MCF 10A (cell line): ENCODE measurements at regions not wholly inside any gene's neighbourhood (a gene's known extent, or its start where the extent isn't known, plus 50 kb on each side); places are given as distances from the start of the nearest gene placed in this dataset.

Experiments
- BruUV-seq: library from RNA; stranded (reverse); fragments of 400-500 nt; replicated peaks from 2 replicates; lab custom pipeline; 2021; lab: Mats Ljungman, UMichigan
- CTCF ChIA-PET: fragments of 300-600 bp; sonication (Branson Sonifier 250); formaldehyde crosslinking; extraction: SDS; loops from one replicate; lab custom pipeline; 2021; ENCODE audit warnings: antibody characterized with exemption, inconsistent platforms; lab: Yijun Ruan, JAX
- POLR2A ChIA-PET: fragments of 300-600, 350-650 bp; sonication (Branson Sonifier 250); formaldehyde crosslinking; extraction: SDS; loops from one replicate; lab custom pipeline; 2020; ENCODE audit warnings: antibody characterized with exemption, inconsistent platforms; lab: Yijun Ruan, JAX
- DNase-seq: peaks from one replicate; pipeline ENCODE4 v3.0.0-alpha.2; 2018; ENCODE audit not compliant: unreplicated experiment
- H3K27ac Mint-ChIP-seq: one replicate; pipeline ENCODE4 v1.8.0; 2022; ENCODE audit warnings: mild to moderate bottlenecking, low read depth, mixed read lengths; ENCODE audit not compliant: unreplicated experiment
- H3K27me3 Mint-ChIP-seq: one replicate; pipeline ENCODE4 v1.8.0; 2022; ENCODE audit warnings: mixed read lengths; ENCODE audit not compliant: insufficient read depth, unreplicated experiment
- H3K36me3 Mint-ChIP-seq: one replicate; pipeline ENCODE4 v1.8.0; 2022; ENCODE audit warnings: mild to moderate bottlenecking, moderate library complexity, mixed read lengths; ENCODE audit not compliant: insufficient read depth, unreplicated experiment
- H3K4me1 Mint-ChIP-seq: one replicate; pipeline ENCODE4 v1.8.0; 2022; ENCODE audit warnings: mixed read lengths; ENCODE audit not compliant: insufficient read depth, unreplicated experiment
- H3K4me3 Mint-ChIP-seq: one replicate; pipeline ENCODE4 v1.8.0; 2022; ENCODE audit warnings: mild to moderate bottlenecking, moderate library complexity, mixed read lengths; ENCODE audit not compliant: unreplicated experiment
- H3K9me3 Mint-ChIP-seq: one replicate; pipeline ENCODE4 v1.8.0; 2022; ENCODE audit warnings: mixed read lengths; ENCODE audit not compliant: unreplicated experiment
- intact Hi-C: fragments of 100-400 bp; cut with micrococcal nuclease; formaldehyde crosslinking; loops from 2 replicates; pipeline ENCODE4 v1.14.1; 2022
- TF ChIP-seq, protein P1 (sequence below): fragments of 200-600 bp; IDR thresholded peaks from one replicate; pipeline ENCODE4 v1.8.0; 2022; ENCODE audit warnings: antibody characterized with exemption, mild to moderate bottlenecking; ENCODE audit not compliant: unreplicated experiment

- no peaks in the 10 kb centered on the region for H3K36me3 Mint-ChIP-seq
- POLR2A ChIA-PET: interaction anchor here (0.6 to 1.0 kb wide), 2 partner anchors 16 to 256 kb away, joined by 3 read pairs; no protein-coding TSS in a partner anchor
- CTCF ChIA-PET: interaction anchor here (1.0 kb wide), 1 partner anchor 250 kb away, joined by 3 read pairs; no protein-coding TSS in a partner anchor
Observed at GRCh38 chr9:32319312-32319929, 65.0 kb upstream of the ACO1 start.

GRCh38 chr9:32322622-32323021 is 61.8 kb upstream of the ACO1 start:
- H3K9me3 Mint-ChIP-seq: no peaks in the 10 kb centered on the region
- POLR2A ChIA-PET: interaction anchor here (0.9 kb wide), 1 partner anchor 35 kb away, joined by 3 read pairs; no protein-coding TSS in a partner anchor
- no peak for DNase-seq
- H3K4me1 Mint-ChIP-seq: no peaks in the 10 kb centered on the region
- no peaks in the 10 kb centered on the region for H3K36me3 Mint-ChIP-seq
- peaks cover 40% of the 10 kb centered on the region for H3K27me3 Mint-ChIP-seq
- CTCF ChIA-PET: no interaction called here
- BruUV-seq: no TSS peak
- TF ChIP-seq, protein P1, sequence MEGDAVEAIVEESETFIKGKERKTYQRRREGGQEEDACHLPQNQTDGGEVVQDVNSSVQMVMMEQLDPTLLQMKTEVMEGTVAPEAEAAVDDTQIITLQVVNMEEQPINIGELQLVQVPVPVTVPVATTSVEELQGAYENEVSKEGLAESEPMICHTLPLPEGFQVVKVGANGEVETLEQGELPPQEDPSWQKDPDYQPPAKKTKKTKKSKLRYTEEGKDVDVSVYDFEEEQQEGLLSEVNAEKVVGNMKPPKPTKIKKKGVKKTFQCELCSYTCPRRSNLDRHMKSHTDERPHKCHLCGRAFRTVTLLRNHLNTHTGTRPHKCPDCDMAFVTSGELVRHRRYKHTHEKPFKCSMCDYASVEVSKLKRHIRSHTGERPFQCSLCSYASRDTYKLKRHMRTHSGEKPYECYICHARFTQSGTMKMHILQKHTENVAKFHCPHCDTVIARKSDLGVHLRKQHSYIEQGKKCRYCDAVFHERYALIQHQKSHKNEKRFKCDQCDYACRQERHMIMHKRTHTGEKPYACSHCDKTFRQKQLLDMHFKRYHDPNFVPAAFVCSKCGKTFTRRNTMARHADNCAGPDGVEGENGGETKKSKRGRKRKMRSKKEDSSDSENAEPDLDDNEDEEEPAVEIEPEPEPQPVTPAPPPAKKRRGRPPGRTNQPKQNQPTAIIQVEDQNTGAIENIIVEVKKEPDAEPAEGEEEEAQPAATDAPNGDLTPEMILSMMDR: no peak
- intact Hi-C loops: no loop called here
- no peak overlapping the region for H3K4me3 Mint-ChIP-seq
- H3K27ac Mint-ChIP-seq: no peak overlapping the region

More at GRCh38 chr9:32319312-32319929, 65.0 kb upstream of the ACO1 start:
- no peak overlapping the region for H3K27ac Mint-ChIP-seq
- TF ChIP-seq, protein P1: no peak
- H3K4me1 Mint-ChIP-seq: no peaks in the 10 kb centered on the region
- peaks cover 13% of the 10 kb centered on the region for H3K9me3 Mint-ChIP-seq
- no TSS peak for BruUV-seq
- no peak overlapping the region for H3K4me3 Mint-ChIP-seq
- no peak for DNase-seq
- intact Hi-C loops: no loop called here
- peaks cover 40% of the 10 kb centered on the region for H3K27me3 Mint-ChIP-seq

- H3K4me1 Mint-ChIP-seq: no peaks in the 10 kb centered on the region
- no peaks in the 10 kb centered on the region for H3K36me3 Mint-ChIP-seq
- TF ChIP-seq, protein P1: no peak
- H3K27ac Mint-ChIP-seq: no peak overlapping the region
- H3K9me3 Mint-ChIP-seq: no peaks in the 10 kb centered on the region
- ChIA-PET POLR2A (no interaction called here), CTCF (interaction anchor here (0.6 kb wide), 2 partner anchors 13 to 502 kb away, joined by 4 to 5 read pairs; no protein-coding TSS in a partner anchor)
- no peak overlapping the region for H3K4me3 Mint-ChIP-seq
- peaks cover 11% of the 10 kb centered on the region for H3K27me3 Mint-ChIP-seq
- intact Hi-C loops: no loop called here
- no peak for DNase-seq
- no TSS peak for BruUV-seq
Observed at GRCh38 chr9:32326146-32326545, 58.3 kb upstream of the ACO1 start.

GRCh38 chr9:32331240-32331639 is 53.2 kb upstream of the ACO1 start:
- CTCF ChIA-PET: interaction anchor here (1.2 kb wide), 1 partner anchor 9 kb away, joined by 3 read pairs; no protein-coding TSS in a partner anchor
- intact Hi-C loops: no loop called here

More at GRCh38 chr9:32331240-32331639, 53.2 kb upstream of the ACO1 start:
- TF ChIP-seq, protein P1: no peak
- Mint-ChIP-seq H3K27ac (no peak overlapping the region), H3K4me1 (no peaks in the 10 kb centered on the region), H3K36me3 (no peaks in the 10 kb centered on the region), H3K27me3 (peaks cover 14% of the 10 kb centered on the region), H3K9me3 (no peaks in the 10 kb centered on the region), H3K4me3 (no peak overlapping the region)
- no peak for DNase-seq
- BruUV-seq: no TSS peak
- POLR2A ChIA-PET: no interaction called here
